HG02588 (cell line): ENCODE measurements at regions not wholly inside any gene's neighbourhood (a gene's known extent, or its start where the extent isn't known, plus 50 kb on each side); places are given as distances from the start of the nearest gene placed in this dataset.
"Not testable (repeated sequence)": the region's sequence is repeated elsewhere in the genome, so short reads cannot be mapped to it uniquely, and the experiment has no call there.

ENCODE experiments used
- ATAC-seq: cut with Tn5 transposase; IDR thresholded peaks from one replicate; pipeline ENCODE4 v1.9.1; 2021; ENCODE audit warnings: mild to moderate bottlenecking, moderate library complexity; ENCODE audit not compliant: unreplicated experiment

DNA sequence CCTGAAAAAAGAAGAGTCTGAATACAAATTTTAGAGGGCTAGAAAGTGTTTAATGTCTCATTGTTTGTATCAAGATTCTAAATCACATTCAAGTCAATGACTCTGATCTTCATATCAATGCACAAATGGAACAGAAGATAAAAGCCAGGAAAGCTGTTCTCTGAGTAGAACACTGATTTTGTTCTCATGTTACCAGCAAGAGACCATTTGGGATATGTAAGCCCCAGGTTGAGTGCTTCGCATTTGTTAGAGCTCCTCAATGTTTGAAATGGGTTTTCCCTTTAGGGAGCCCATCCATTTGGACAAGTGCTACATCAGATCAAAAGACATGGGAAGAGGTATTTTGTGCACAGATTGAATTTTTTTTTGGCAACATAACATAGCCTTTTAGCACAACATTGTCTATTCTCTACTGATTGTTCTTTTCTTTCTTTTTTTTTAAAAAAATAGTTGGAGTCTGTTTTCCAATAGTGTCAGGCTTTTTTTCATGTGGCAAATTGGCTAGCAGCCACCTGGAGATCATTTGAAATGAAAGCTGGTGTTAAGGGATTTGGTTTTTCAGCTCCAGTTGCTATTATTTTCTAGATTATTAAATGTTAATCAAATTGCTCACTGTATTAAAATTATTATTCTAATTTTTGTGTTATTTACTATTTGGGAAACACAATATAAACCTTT is 74.5 kb upstream of the ZPLD1 start:
- ATAC-seq: no peak

DNA sequence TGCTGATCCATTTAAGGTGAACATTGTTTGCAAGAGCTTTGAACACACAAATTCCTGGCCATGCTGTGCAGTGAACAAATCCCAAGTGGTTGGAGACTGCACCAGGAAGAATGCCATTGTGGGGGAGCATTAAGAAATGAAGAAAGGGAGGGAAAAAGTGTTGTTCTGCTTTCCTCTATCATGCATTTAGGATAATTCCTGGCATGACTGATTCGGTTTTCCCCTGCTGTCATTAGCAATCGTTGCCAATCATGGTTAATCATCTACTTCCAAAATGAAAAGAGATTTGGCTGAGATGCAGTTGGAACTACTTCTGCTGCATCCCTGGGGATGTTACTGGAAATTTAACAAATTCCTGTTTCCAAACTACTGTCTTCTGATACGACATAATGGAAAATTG is 73.7 kb upstream of the ZPLD1 start:
- ATAC-seq: no peak

DNA sequence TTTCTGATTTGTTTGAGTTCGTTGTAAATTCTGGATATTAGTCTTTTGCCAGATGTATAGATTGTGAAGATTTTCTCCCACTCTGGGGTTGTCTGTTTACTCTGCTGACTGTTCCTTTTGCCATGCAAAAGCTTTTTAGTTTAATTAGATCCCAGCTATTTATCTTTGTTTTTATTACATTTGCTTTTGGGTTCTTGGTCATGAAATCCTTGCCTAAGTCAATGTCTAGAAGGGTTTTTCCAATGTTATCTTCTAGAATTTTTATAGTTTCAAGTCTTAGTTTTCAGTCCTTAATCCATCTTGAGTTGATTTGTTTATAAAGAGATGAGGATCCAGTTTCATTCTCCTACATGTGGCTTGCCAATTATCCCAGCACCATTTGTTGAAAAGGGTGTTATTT is 68.7 kb upstream of the ZPLD1 start:
- ATAC-seq: not testable (repeated sequence)

DNA sequence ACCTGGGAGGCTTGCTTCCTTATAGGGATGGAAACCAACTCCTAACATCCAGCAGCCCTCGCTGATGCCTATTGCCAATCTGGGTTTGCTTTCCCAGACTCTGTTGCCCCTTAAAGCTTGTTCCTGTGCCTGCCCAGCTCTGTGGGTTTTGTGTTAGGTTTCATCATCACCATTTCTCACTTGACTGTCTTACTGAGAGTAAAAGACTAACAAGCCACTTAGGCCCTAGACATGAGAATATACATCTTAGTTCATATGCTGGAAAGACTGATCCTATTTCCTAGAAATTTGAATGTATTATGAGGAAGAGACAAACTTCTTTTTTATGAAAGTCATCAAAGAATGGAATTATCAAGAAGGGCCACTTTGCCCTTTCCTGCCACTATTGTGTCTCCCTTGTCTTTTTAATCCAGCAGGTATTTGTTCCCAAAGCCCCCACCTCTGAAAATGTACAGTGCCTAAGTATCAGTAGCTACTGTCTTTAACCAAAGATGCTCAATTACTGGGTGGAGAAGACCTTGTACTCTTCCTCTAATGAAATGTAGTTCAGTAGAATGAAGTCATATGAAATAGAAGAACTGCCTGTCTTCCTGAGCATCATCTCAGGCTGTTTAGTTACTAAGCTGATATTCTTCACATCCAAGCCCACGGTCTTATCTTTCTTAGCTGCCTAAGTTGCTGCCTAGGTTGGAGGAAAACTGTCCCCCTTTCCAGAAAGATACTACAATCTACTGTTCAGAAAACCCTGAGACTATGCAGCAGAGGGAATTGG is 59.8 kb upstream of the ZPLD1 start:
- no peak for ATAC-seq

DNA sequence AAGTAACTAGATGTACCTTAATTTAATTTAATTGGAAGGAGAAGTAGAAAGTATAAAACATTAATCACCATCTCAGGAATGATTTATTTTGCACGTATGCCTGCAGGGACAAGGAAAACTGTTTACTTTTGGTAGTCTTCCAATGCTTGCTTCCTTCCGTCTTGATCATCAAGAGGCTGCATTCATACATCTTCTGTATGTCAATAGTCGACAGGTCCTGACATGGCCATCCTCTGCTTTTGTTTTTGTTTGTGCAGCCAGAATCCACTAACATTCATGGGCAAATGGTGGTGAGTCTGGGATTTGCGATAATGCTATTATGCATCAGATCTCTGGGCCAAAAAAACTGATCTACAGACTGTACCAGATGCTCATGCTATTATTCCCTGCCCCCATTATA is 56.6 kb upstream of the ZPLD1 start:
- ATAC-seq: no peak

DNA sequence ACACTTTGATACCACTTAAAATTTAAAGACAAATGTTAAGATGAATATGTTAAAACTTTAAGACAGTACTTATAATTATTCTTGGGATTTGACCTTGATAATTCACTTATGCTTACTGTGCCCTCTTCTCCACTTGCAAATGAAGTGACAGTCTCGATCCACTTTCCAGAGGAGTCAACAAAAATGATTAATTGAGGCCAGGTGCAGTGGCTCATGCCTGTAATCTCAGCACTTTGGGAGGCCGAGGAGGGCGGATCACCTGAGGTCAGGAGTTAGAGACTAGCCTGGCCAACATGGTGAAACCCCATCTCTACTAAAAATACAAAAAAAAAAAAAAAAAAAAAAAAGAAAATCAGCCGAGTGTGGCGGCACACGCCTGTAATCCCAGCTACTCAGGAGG is 52.6 kb upstream of the ZPLD1 start:
- not testable (repeated sequence) for ATAC-seq
